ENCODE measurements at regions not wholly inside any gene's neighbourhood (a gene's known extent, or its start where the extent isn't known, plus 50 kb on each side); places are given as distances from the start of the nearest gene placed in this dataset.
"Not testable (repeated sequence)": the region's sequence is repeated elsewhere in the genome, so short reads cannot be mapped to it uniquely, and the experiment has no call there.

- Histone ChIP-seq H3K4me3 (ENCODE audit: low read length) (no peak overlapping the region), H3K27me3 (ENCODE audit: control insufficient read depth, low read length) (no peaks in the 10 kb centered on the region), H3K79me2 (ENCODE audit: control insufficient read depth, low read length) (no peaks in the 10 kb centered on the region), H3K27ac (ENCODE audit: low read depth, low read length) (no peak overlapping the region), H3K9me3 (ENCODE audit: control insufficient read depth, insufficient read depth, low read length) (no peaks in the 10 kb centered on the region), H3K9me2 (replicated peaks; ENCODE audit: control insufficient read depth, low read length) (no peaks in the 10 kb centered on the region), H3K36me3 (ENCODE audit: control insufficient read depth, low read length) (no peaks in the 10 kb centered on the region), H3F3A (ENCODE audit: control insufficient read depth, insufficient read depth) (no peaks in the 10 kb centered on the region), H3K4me2 (ENCODE audit: low read length) (no peak overlapping the region), H3K4me1 (ENCODE audit: control insufficient read depth, low read length) (no peaks in the 10 kb centered on the region), H4K20me1 (ENCODE audit: control insufficient read depth, insufficient read depth, low read depth, low read length) (no peaks in the 10 kb centered on the region)
- TF ChIP-seq CTCF (IDR thresholded peaks at IDR 0.05; ENCODE audit: low read depth, low read length, poor library complexity, severe bottlenecking), result no peak
- TF ChIP-seq EZH2phosphoT487 (IDR thresholded peaks at IDR 0.05; ENCODE audit: borderline replicate concordance, low read length), result no peak
These were observed 121.8 kb upstream of the ADAMTS3 start for GRCh38 chr4:72690771-72691170.

GRCh38 chr4:72689923-72690322 is 120.9 kb upstream of the ADAMTS3 start:
- no peak overlapping the region for H3K4me2 ChIP-seq (ENCODE audit: low read length)
- H3K79me2 ChIP-seq (ENCODE audit: control insufficient read depth, low read length), result no peaks in the 10 kb centered on the region
- H3K9me2 ChIP-seq (replicated peaks; ENCODE audit: control insufficient read depth, low read length), result no peaks in the 10 kb centered on the region
- H3K4me1 ChIP-seq (ENCODE audit: control insufficient read depth, low read length), result no peaks in the 10 kb centered on the region
- H3K4me3 ChIP-seq (ENCODE audit: low read length), result no peak overlapping the region
- no peak overlapping the region for H3K27ac ChIP-seq (ENCODE audit: low read depth, low read length)
- no peaks in the 10 kb centered on the region for H3K9me3 ChIP-seq (ENCODE audit: control insufficient read depth, insufficient read depth, low read length)
- no peaks in the 10 kb centered on the region for H4K20me1 ChIP-seq (ENCODE audit: control insufficient read depth, insufficient read depth, low read depth, low read length)
- H3F3A ChIP-seq (ENCODE audit: control insufficient read depth, insufficient read depth), result no peaks in the 10 kb centered on the region
- H3K36me3 ChIP-seq (ENCODE audit: control insufficient read depth, low read length), result no peaks in the 10 kb centered on the region
- TF ChIP-seq CTCF (IDR thresholded peaks at IDR 0.05; ENCODE audit: low read depth, low read length, poor library complexity, severe bottlenecking) (no peak), EZH2phosphoT487 (IDR thresholded peaks at IDR 0.05; ENCODE audit: borderline replicate concordance, low read length) (no peak)
- no peaks in the 10 kb centered on the region for H3K27me3 ChIP-seq (ENCODE audit: control insufficient read depth, low read length)

- not testable (repeated sequence) for H3K4me3 ChIP-seq (ENCODE audit: low read length); H4K20me1 ChIP-seq (ENCODE audit: control insufficient read depth, insufficient read depth, low read depth, low read length); H3K27me3 ChIP-seq (ENCODE audit: control insufficient read depth, low read length); H3K9me2 ChIP-seq (replicated peaks; ENCODE audit: control insufficient read depth, low read length); H3K36me3 ChIP-seq (ENCODE audit: control insufficient read depth, low read length); H3F3A ChIP-seq (ENCODE audit: control insufficient read depth, insufficient read depth); H3K79me2 ChIP-seq (ENCODE audit: control insufficient read depth, low read length); H3K9me3 ChIP-seq (ENCODE audit: control insufficient read depth, insufficient read depth, low read length); H3K4me2 ChIP-seq (ENCODE audit: low read length); H3K4me1 ChIP-seq (ENCODE audit: control insufficient read depth, low read length); H3K27ac ChIP-seq (ENCODE audit: low read depth, low read length)
These were observed 117.4 kb upstream of the ADAMTS3 start for GRCh38 chr4:72686390-72686789.

- Histone ChIP-seq H3K4me2 (ENCODE audit: low read length) (no peak overlapping the region), H3K9me2 (replicated peaks; ENCODE audit: control insufficient read depth, low read length) (no peaks in the 10 kb centered on the region), H3K79me2 (ENCODE audit: control insufficient read depth, low read length) (no peaks in the 10 kb centered on the region), H3K4me1 (ENCODE audit: control insufficient read depth, low read length) (no peaks in the 10 kb centered on the region), H3F3A (ENCODE audit: control insufficient read depth, insufficient read depth) (no peaks in the 10 kb centered on the region), H3K27ac (ENCODE audit: low read depth, low read length) (no peak overlapping the region), H3K27me3 (ENCODE audit: control insufficient read depth, low read length) (no peaks in the 10 kb centered on the region), H4K20me1 (ENCODE audit: control insufficient read depth, insufficient read depth, low read depth, low read length) (no peaks in the 10 kb centered on the region), H3K4me3 (ENCODE audit: low read length) (no peak overlapping the region), H3K36me3 (ENCODE audit: control insufficient read depth, low read length) (no peaks in the 10 kb centered on the region), H3K9me3 (ENCODE audit: control insufficient read depth, insufficient read depth, low read length) (no peaks in the 10 kb centered on the region)
- TF ChIP-seq EZH2phosphoT487 (IDR thresholded peaks at IDR 0.05; ENCODE audit: borderline replicate concordance, low read length), result no peak
- no peak for TF ChIP-seq CTCF (IDR thresholded peaks at IDR 0.05; ENCODE audit: low read depth, low read length, poor library complexity, severe bottlenecking)
These were observed 110.6 kb upstream of the ADAMTS3 start for GRCh38 chr4:72679666-72680065.
